Activated CD4-positive, CD25-positive, alpha-beta regulatory T cell treated with anti-CD3 and anti-CD28 coated beads, Interleukin-2, amount 50 U/mL, for 16 hours (primary cell): ENCODE measurements at regions not wholly inside any gene's neighbourhood (a gene's known extent, or its start where the extent isn't known, plus 50 kb on each side); places are given as distances from the start of the nearest gene placed in this dataset.

ENCODE experiments used
- DNase-seq: peaks from one replicate; pipeline ENCODE4 v3.0.0-alpha.2; 2020; ENCODE audit warnings: low read depth, low spot score

DNA sequence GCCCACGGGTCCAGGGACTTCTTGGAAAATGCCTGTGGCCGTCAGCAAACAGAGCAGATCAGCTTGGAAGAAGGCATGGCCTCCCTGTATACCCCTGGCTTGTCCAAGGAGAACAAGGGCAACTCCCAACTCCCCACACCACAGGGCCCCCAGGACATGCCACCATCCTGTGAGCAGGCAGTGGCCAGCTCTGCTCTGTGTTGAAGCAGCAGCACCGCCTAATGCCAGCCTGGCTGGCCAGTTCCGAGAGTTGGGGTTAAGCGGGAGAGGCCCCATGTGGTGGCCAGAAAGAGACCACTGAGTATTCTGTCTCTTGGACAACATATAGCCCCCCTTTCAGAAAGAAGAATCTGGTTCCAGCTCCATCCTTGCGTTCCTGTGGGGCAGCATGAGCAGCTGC lies 209.2 kb downstream of the CTTN start:
- DNase-seq = no peak

DNA sequence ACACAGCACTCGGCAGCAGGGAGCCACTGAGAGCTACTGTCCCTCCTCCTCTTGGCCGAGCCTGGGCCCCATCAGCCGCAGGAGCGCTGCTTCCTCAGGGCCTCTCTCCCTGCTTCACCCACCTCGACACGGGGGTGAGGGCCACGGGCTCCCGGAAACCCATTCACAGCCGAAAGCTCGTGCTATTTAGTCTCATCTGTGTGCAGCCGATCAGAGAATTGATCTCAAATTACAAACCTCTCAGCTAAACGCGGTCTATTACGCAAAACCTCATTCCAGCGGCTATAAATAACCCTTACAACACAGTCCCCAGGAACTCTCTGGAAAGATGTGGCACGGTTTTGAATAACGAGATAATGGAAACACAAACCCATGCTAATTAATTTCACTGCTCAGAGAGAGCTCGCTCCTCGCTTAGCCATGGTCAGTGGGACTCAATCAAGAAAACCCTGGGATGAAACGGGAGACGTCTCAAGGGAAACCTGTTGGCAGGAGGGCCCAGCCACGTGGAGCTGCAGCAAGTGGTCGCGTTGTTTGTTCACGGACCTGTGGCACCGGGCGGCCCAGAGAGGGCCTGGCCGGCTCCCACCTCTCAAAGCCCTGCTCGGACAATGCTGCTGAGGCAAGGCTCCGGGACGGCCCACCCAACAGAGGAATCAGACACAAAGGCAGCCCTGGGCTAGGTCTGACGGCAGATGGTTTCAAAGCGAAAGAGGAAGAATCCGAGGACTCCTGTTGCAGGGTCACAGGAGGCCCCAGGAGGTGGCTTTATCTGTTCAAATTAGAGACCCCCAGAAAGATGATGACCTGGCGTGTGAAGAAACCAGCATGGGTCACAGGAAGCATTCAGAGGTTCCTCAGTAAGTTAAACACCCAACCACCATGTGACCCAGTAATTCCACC lies 210.5 kb downstream of the CTTN start:
- DNase-seq = no peak

DNA sequence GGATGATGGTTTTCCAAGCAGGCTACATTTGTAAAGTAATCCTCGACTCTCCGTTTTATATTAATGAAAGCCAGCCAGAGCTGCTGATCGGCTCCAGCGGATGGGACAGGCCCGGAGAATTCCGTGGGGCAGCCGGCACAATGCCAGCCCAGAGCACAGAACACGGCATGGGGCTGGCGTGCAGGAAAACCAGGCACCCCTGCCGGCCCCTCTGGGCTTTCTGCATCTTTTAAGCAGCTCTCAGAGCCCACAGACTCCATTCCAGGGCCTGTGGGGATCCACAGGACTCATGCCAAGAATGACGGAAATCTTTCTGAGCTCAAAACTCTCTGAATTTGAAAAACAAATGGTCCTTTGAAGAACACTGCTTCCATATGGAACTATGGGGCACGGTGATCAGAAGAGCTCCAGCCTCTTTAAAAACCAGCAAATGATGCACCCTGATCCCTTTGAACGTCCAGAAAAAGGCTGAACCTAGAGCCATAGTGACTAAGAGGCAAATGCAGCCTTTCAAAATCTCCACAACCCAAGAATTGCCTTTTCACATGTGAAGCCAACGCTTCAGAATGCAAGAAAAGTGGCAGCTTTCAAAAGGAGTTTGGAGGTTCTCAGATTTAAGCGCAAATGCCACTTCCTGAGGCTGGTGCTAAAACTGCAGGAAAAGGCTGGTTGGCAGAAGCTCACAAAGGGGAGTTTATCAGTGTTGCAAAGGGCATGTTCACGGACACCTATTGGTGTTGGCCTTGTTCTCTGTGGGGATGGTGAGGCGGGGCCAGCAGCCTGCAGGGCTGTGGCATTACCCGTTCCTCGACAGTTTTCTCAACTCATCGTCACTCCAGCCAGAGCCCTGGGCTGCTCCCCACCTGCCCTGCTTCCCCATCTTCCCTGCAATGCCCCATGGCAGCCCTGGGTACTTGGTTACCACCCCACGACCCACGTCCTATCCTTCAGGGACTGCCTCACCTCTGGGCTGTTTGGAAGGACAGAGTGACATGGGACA lies 212.5 kb downstream of the CTTN start:
- DNase-seq = no peak

DNA sequence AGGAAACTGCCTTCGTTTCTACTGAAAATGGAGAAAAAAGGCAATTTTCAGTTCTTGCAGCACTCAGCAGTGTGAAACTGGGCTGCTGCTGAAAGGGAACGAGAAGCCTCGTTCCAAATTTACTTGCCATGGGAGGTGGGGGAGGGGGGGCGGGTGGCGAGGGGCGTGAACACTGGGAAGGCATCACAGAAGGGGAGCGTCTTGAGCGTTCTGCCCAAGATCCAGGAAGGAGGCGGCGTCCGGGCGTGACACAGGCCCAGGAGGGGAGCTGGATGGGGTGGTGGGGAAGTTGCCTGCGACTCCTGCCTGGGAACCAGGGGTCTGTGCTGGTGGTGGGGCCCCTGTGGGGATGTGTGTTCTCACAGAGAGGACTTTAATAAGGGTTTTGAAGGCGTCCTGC lies 213.5 kb downstream of the CTTN start:
- no peak for DNase-seq

DNA sequence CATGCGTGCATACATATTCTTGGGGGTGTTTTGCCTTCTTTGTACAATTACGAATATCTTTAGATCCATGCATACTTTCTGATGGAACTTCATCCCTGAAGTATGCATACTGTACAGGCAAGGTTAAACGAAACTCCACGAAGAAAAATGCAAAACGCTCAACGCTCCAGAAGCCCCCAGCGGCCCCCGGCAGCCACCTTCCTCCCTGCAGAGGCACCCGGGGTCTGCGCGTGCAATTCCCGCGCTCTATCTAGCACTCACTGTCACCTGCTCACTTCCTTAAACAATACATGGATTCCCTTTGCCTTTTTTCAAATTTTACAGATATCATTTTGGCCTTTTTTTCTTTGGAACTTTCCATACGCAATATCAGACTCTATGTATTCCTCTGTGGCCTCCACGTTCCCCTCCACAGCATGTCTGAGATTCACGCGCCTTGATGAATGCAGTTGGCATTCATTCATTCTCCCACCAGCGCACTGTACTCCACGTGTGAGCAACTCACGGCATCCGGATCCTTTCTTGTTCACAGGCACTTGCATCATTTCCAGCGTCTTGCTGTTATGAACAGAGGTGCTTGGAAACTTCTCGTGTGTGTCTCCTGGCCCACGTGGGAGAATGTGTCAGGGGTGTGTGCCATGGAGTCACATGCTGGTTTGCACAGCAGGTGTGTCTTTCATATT lies 214.3 kb downstream of the CTTN start:
- DNase-seq = no peak

DNA sequence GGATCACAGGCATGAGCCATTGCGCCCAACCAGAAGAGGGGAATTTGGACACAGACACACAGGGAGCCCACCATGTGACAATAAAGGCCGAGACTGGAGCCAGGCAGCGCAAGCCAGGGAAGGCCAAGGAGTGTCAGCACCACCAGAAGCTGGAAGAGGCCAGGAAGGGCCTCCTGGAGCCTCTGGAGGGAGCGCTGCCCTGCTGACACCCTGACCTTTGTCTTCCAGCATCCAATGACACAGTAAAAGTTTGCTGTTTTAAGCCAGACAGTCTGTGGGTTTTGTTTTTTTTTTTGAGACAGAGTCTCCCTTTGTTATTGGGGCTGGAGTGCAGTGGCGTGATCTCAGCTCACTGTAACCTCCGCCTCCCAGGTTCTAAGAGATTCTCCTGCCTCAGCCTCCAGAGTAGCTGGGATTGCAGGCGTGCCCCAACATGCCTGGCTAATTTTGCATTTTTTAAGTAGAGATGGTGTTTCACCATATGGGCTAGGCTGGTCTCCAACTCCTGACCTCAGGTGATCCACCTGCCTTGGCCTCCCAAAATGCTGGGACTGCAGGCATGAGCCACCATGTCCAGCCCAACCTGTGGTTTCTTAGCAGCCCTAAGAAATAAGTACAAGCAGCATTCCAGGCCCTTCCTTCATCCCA lies 215.8 kb downstream of the CTTN start:
- DNase-seq = no peak

DNA sequence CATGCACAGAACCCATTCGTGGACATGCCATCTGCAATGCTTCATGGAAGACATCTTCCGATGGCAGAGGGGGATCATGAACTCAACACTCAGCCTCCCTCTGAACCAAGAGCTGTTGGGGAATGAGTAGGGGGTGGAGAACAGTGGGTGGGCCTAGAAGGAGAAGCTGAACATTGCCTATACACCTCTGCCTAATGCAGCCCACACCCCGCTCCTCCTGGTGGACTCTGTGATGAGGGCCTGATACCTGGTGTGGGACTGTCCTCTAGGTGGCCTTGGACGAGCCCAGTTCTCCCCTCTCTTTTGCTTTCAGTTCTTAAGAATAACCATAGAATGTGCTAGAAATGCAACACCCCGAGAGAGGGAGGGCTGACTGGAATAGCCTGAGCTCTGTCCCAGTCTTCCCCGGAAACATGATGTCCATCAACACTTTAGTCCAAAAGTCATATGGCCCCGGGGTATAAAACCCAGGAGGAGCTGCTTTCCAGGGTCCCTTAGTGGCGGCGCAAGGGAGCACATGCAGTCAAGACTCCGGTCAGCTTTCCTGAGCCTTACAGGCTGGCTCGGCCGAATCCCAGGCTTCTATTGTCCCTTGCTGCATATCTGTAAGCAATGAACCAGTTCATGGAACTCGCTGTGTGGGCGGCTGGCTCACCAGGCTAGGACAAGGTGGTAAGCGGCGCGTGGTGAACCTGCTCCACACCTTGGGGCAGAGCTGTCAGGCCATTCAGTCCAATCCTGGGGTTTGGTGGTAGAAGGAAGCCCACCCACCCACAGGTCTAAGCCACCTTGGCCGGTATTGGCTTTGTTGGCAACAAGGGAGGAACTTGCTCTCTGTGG lies 216.9 kb downstream of the CTTN start:
- no peak for DNase-seq

DNA sequence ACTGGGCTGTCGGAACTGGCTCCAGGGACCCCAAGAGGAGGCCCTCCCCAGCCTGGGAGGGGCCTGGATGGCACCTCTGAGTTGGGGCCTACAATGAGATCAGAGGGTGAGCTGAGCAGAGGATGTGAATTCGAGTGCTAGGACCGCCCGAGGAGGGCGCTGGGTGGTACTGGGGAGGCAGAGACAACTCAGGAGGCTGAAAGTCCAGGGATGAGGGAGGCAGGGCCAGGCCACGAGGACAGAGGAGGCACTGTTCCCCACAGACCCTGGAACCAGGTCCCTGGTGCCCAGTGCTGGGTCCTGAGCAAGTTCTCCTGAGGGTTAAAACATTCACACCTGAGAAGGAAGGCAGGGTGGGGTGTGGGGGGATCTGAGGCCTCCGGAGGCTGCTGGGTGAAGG lies 218.0 kb downstream of the CTTN start:
- no peak for DNase-seq

DNA sequence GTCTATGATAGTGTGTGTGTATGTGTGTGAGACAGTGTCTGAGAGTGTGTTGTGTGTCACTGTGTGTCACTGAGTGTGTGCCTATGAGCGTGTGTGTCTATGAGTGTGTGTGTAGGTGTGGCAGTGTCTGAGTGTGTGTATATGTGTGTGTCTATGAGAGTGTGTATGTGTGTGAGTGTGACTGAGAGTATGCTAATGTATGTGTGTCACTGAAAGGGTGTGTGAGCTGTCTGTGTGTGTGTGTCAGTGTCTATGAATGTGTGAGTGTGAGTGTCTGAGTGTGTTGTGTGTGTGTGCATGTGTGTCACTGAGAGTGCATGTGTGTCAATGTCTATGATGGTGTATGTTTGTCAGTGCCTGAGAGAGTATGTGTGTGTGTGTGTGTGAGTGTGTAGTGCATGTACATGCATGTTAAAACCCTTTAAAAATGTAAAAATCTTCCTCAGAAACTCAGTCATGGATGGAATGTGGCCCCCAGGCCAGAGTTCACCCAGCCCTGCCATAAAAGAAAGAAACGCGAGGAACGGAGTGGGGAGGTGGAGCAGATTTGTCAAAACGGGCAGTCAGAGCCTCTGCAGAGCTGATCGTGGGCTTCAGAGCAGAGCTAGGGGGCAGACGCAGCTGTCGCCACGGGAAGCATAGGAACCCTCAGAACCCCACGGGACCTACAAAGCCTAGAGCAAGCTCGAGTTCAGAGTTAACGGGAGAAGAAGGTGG lies 218.8 kb downstream of the CTTN start:
- no peak for DNase-seq

DNA sequence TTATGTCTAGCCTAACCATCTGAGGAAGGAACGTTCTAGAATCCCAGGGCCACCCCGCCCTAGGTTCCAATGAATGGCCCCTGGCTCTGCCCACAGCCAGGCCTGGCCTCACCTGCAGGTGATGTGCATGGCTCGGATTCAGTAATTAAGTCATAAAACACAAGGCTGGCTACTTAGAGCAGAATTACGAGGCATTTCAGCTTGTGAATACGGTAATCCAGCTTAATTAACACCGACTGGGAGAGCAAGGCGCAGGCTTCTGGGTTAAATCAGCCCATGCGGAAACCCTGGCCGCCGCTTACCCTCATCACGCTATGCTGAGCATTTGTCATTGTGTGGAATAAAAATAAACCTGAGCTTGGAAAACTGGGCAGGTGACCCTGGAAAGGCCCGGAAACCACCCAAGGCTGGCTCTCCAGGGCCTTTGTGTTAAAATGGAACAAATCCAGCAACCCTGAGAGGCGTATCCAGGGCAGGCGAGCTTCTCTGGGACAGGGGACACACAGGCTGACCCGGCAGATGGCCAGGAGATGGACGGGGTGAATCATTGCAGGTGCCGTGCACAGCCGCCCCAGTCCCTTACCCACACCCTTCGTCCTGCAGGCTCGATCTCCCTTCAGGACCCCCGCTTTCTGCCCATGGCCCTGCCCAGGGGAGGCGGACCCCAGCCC lies 220.2 kb downstream of the CTTN start:
- DNase-seq = no peak

DNA sequence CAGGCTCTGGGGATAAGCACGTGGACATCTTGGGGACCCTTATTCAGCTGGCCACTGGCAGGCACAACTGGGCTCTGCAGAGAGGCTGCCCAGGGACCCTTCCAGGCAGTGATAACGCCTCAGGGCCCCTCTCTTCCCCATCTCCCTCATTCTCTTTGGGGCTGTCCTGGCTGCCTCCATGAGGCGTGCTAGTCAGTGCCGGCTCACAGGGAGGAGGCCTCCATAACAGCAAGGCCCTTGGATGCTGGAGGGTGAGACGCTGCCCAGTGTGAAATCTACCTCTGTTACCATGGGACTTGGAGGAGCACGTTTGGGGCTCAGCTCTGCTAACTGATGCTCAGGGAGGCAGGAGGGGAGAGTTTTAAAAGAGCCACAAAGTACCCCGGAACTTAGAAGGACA lies 221.3 kb downstream of the CTTN start:
- DNase-seq = no peak

DNA sequence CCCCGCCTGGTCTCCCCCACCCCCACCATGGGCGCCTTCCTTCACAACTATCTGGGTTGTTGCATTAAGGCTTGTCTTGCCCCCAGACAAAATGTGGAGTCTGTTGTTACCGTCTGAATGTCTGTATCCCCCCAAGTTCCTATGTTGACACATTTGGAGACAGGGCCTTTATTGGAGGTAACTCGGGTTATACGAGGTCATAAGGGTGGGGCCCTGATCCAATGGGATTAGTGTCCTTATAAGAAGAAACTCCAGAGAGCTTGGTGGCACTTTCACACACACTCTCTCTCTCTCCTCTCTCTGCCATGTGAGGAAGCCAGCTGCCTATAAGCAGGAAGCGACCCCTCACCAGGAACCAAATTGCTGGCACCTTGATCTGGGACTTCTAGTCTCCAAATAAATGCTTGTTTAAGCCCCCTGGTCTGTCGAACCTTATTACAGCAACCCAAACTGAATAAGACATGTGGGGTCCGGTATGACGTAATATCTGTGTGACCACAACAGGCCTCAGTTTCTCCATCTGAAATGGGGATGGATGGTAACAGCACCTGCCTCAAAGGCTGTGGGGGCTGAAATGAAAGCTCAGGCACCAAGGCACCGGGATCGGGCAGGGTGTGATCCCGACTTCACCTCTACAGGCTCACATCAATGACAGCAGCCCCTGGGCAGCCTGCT lies 222.3 kb downstream of the CTTN start:
- no peak for DNase-seq

DNA sequence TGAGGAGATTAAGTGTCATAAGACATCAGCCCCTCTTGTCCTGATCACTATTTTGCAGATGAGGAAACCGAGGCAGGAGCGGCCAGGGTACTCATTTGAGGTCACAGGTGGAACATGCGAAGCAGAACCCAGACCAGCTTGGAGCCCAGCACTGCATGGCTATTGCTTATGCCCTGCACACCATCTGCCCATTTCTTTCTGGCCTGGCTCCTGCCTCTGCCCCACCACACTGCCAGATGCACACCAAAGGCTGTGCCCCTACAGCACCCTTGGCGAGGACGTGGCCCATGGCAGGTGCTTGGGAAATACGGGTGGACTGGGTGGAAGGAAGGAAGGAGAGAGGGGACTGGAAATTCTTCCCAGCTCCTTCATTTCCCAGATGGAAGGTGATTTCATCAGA lies 222.9 kb downstream of the CTTN start:
- DNase-seq = no peak

DNA sequence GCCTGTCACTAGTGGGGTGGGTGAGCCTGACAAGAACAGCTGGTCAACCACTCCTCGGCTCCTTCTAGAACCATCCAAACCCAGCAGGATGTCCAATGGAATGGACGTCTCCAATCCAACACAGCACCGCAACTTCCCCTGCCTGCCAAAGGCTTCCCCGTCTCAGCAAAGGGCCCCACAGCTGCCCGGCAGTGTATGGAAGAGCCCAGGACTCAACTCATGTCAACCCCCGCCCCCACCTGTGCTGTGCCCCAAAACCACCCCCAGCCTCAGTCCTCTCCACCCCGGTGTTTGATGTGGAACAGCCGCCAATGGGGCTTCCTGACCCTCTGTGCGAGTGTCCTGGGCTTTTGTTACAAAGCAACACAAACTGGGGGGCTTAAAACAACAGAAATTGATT lies 223.8 kb downstream of the CTTN start:
- DNase-seq = no peak

DNA sequence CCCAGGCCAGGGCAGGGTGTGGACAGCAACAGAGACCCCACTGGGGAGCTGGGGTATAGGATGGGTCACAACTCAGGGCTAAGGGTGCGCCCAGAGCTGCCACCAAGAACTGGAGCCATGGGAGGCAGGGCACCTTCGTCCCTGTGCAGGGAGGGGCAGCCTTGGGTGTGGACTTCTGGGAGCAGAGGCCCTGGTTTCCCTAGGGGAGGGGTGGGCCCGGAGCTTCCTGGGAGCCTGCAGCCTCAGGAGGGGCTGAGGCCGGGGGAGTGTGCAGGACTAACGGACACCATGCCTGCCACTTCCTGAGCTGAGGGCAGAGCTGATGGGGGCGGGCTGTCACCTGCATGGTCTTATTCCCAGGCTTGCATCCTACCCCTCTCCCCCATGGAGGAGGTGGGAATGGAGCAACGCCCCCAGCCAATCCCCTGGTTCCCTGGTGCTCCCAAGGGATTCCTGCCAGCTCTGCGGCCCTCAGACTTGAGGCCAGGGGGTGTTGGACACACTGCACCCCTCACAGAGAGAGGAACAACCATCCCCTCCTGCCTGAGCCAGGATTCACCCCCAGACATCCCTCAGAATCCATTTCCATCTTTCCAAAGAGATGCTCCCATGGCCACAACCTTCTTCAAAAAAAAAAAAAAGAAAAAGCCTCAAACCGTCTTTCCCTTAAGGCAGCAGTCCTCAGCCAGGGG lies 225.7 kb downstream of the CTTN start:
- DNase-seq = no peak

DNA sequence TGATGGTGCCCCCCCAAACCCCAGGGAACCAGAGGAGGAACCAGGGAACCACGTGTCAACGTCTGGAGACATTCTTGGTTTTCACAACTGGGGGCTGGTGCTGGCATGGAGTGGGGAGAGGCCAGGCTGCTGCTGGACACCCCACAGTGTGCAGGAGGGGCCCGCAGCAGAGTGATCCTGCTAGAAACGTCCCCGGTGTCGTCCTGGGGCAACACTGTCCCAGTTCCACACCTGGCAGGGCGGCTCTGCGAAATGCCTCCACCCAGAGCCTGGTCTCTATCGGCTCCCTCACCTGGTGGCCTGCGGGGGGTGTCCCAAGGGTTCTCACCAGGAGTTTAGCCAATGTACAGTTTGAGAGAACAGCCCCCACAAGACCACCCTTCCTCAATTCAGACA lies 226.3 kb downstream of the CTTN start:
- no peak for DNase-seq

DNA sequence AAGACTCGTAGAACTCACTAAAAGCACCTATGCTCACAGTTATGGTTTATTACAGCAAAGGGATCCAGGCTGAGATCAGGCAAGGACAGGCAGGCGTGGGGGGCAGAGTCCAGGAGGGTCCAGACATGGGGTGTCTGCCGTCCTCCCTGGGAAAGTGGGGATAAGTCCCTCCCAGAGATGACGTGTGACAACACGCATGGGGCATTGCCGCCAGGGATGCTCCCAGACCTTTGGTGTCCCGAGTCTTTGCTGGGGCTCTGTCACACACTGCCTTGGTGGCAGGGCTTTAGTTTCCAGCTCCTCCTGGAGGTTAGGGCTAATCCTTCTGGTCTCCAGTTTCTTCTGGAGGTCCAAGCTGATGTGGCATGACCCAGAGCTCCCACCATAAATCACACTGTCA lies 226.7 kb downstream of the CTTN start:
- DNase-seq = no peak
